Stomach (tissue), 4 donors: ENCODE measurements at regions not wholly inside any gene's neighbourhood (a gene's known extent, or its start where the extent isn't known, plus 50 kb on each side); places are given as distances from the start of the nearest gene placed in this dataset.

Experiments
- POLR2AphosphoS5 ChIP-seq, 3 donors: sonication (generic); formaldehyde crosslinking; IDR thresholded peaks; one replicate each; pipeline ENCODE4 v1.6.1; 2016; ENCODE audit warnings: antibody characterized with exemption in 3 of 3
- TF ChIP-seq, protein P1 (sequence below), 7 experiments: fragments of 450-650 bp in 4 of 7; fragments of 200-600 bp in 3 of 7; sonication (generic) in 3 of 7; IDR thresholded peaks; one replicate each; pipeline ENCODE4 v1.5.1; 2016 to 2019; ENCODE audit warnings: antibody characterized with exemption in 7 of 7, control low read depth in 2 of 7, mild to moderate bottlenecking in 1 of 7

DNA sequence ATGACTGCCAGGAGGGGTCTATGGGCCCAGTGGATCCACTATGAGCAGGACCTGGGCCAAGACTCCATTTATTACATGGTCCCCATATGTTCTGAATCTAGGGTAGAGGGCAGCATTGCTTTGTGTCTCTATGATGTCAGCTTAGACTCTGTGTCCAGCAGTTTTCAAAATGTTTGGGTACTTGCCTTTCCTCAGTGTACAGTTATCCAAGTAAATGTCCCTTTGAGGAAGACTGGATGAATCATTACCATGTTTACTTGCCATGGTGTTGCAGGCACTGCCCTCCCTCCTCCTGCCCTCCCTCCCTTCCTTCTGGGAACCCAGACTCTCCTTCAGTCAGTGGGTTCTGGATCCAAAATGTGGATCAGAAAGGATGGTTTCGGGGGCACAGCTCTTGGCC lies 108.6 kb downstream of the NRN1 start:
- TF ChIP-seq POLR2AphosphoS5 (IDR thresholded peaks at IDR 0.05): no peak
- TF ChIP-seq, protein P1, sequence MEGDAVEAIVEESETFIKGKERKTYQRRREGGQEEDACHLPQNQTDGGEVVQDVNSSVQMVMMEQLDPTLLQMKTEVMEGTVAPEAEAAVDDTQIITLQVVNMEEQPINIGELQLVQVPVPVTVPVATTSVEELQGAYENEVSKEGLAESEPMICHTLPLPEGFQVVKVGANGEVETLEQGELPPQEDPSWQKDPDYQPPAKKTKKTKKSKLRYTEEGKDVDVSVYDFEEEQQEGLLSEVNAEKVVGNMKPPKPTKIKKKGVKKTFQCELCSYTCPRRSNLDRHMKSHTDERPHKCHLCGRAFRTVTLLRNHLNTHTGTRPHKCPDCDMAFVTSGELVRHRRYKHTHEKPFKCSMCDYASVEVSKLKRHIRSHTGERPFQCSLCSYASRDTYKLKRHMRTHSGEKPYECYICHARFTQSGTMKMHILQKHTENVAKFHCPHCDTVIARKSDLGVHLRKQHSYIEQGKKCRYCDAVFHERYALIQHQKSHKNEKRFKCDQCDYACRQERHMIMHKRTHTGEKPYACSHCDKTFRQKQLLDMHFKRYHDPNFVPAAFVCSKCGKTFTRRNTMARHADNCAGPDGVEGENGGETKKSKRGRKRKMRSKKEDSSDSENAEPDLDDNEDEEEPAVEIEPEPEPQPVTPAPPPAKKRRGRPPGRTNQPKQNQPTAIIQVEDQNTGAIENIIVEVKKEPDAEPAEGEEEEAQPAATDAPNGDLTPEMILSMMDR (IDR thresholded peaks at IDR 0.05): no peak
